ENCODE measurements at regions not wholly inside any gene's neighbourhood (a gene's known extent, or its start where the extent isn't known, plus 50 kb on each side); places are given as distances from the start of the nearest gene placed in this dataset.

- no peak for DNase-seq (ENCODE audit: low read depth)
- no peak for TF ChIP-seq CTCF (IDR thresholded peaks at IDR 0.05; ENCODE audit: control insufficient read depth, insufficient read depth, low read depth, low read length, missing control alignments)
Measured at GRCh38 chr5:4833104-4833738, 306.9 kb upstream of the ADAMTS16 start.

GRCh38 chr5:4837489-4838058 is 302.6 kb upstream of the ADAMTS16 start:
- no peak for DNase-seq (ENCODE audit: low read depth)
- TF ChIP-seq CTCF (IDR thresholded peaks at IDR 0.05; ENCODE audit: control insufficient read depth, insufficient read depth, low read depth, low read length, missing control alignments), result no peak
- H3K4me3 ChIP-seq (ENCODE audit: control insufficient read depth, low read depth, low read length), result no peak overlapping the region

More at GRCh38 chr5:4833104-4833738, 306.9 kb upstream of the ADAMTS16 start:
- no peak overlapping the region for H3K4me3 ChIP-seq (ENCODE audit: control insufficient read depth, low read depth, low read length)

- DNase-seq (ENCODE audit: low read depth), result no peak
- no peak overlapping the region for H3K4me3 ChIP-seq (ENCODE audit: control insufficient read depth, low read depth, low read length)
- TF ChIP-seq CTCF (IDR thresholded peaks at IDR 0.05; ENCODE audit: control insufficient read depth, insufficient read depth, low read depth, low read length, missing control alignments), result no peak
Measured at GRCh38 chr5:4845221-4845620, 294.9 kb upstream of the ADAMTS16 start.

- H3K4me3 ChIP-seq (ENCODE audit: control insufficient read depth, low read depth, low read length), result no peak overlapping the region
- DNase-seq (ENCODE audit: low read depth), result no peak
- TF ChIP-seq CTCF (IDR thresholded peaks at IDR 0.05; ENCODE audit: control insufficient read depth, insufficient read depth, low read depth, low read length, missing control alignments), result no peak
Measured at GRCh38 chr5:4847766-4848165, 292.4 kb upstream of the ADAMTS16 start.

- DNase-seq (ENCODE audit: low read depth), result no peak
- TF ChIP-seq CTCF (IDR thresholded peaks at IDR 0.05; ENCODE audit: control insufficient read depth, insufficient read depth, low read depth, low read length, missing control alignments), result no peak
- no peak overlapping the region for H3K4me3 ChIP-seq (ENCODE audit: control insufficient read depth, low read depth, low read length)
Measured at GRCh38 chr5:4855036-4855435, 285.1 kb upstream of the ADAMTS16 start.

GRCh38 chr5:4855880-4856279 is 284.2 kb upstream of the ADAMTS16 start:
- H3K4me3 ChIP-seq (ENCODE audit: control insufficient read depth, low read depth, low read length), result no peak overlapping the region
- TF ChIP-seq CTCF (IDR thresholded peaks at IDR 0.05; ENCODE audit: control insufficient read depth, insufficient read depth, low read depth, low read length, missing control alignments), result no peak
- DNase-seq (ENCODE audit: low read depth), result no peak

All from AG09309 (cell line).